Islet precursor cell (in vitro differentiated cells): ENCODE measurements at regions not wholly inside any gene's neighbourhood (a gene's known extent, or its start where the extent isn't known, plus 50 kb on each side); places are given as distances from the start of the nearest gene placed in this dataset.

Experiments used
- DNase-seq: peaks from one replicate; pipeline ENCODE4 v3.0.0-alpha.2; 2018

- DNase-seq = peak; percentile 70
These were observed 294.7 kb downstream of the C7orf25 start for GRCh38 chr7:42617071-42617765.

- no peak for DNase-seq
These were observed 297.2 kb downstream of the C7orf25 start for GRCh38 chr7:42614636-42615035.

- no peak for DNase-seq
These were observed 299.9 kb downstream of the C7orf25 start for GRCh38 chr7:42611961-42612360.

GRCh38 chr7:42611289-42611928 is 300.5 kb downstream of the C7orf25 start:
- DNase-seq = no peak

- DNase-seq = no peak
These were observed 305.5 kb downstream of the C7orf25 start for GRCh38 chr7:42606193-42606905.

GRCh38 chr7:42605406-42606192 is 306.3 kb downstream of the C7orf25 start:
- DNase-seq = no peak

GRCh38 chr7:42603496-42603895 is 308.4 kb downstream of the C7orf25 start:
- DNase-seq = no peak

DNA sequence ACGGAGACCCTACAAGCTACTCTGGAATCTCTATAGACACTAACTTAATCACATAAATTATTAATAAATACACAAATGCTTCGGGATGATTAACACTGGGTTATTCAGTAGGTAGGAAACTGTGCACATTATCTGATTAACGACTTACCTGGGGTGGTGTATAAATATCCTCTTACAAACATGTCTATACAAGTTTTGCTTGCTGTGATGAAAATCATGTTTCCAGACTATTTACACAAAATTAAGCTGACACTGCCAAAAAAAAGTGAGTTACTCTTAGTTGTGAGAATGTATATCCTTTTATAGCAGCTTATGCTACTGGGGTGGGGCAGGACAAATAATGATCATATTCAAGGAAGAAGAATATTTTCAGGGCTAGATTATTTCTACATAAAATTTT is 314.6 kb downstream of the C7orf25 start:
- no peak for DNase-seq

DNA sequence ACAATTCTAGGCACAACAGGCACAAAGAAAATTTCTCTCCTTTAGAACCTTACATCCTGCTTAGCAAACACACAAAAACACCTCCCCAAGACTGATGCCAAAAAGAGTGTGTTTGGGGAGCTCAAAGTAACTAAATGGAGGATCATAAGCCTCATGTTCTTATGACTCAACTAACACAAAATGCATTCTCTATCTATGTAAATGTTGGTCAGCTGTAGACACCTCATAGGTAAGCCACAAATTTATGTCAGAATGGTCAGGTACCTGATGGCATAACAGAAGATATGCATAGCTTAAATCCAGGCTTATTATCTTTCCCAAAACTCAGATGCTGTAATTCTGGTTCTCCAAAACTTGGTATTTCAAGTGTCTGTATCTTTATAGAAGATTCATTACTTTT is 315.1 kb downstream of the C7orf25 start:
- no peak for DNase-seq

DNA sequence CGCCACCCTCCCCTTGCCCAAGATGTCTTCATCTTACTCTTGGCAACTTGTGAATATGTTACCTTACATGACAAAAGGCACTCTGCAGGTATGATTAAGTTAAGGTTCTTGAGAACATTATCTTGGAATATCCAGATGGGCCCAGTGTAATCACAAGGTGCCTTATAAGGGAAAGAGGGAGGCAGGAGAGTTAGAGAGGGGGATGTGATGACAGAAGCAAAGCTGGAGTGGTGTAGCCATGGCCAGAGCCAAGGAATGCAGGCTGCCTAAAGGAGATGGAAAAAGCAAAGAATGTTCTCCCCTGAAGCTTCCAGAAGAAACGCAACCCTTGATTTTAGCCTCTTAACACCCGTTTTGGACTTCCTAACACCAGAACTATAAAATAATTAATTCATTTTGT is 318.0 kb downstream of the C7orf25 start:
- DNase-seq = no peak

DNA sequence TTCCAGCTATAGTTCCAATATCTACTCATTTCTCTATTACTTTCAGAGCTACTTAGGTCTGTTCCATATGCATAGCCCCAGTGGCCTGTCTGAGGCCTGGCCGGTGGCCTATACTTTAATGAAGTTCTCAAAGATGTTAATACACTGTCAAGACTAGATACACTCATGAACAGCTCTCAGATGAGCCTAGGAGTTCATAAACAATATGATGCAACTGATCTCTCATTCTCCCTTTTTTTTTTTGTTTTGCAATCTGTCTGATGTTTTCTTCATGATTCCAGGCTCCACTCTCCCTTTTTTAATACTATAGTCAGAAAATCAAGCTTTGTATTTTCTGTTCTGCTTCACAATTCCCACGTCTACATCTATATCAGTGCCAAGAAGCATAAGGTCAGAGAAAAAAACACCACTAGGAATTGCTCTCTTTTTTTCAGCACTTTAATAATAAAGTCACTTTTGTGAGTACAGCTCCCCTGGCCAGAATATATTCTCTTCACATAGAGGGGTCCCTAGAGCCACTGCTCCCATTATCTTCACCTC is 321.0 kb downstream of the C7orf25 start:
- DNase-seq = no peak

GRCh38 chr7:42588876-42589275 is 323.0 kb downstream of the C7orf25 start:
- DNase-seq = no peak

GRCh38 chr7:42587806-42588205 is 324.1 kb downstream of the C7orf25 start:
- no peak for DNase-seq

- no peak for DNase-seq
These were observed 331.8 kb downstream of the C7orf25 start for GRCh38 chr7:42580061-42580460.

GRCh38 chr7:42575171-42575570 is 336.7 kb downstream of the C7orf25 start:
- DNase-seq = no peak

DNA sequence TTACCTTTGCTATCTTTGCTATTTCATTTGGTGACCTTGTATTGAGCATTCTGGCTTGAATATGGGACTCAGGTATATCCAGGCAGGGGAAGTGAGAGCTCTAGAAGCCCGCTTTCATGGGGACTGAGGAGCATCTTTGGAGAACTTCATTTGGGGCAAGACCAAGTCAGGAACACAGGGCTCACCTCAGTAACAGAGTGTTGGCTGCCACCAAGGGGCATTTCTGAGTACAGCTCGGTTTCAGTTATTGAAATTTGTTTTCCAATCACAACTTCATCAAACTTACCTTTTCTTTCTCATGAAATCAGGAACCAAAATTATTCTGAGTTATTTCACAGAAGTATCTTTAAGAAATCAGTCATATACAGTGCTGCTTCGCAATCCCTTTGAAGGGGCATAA is 337.2 kb downstream of the C7orf25 start:
- no peak for DNase-seq

DNA sequence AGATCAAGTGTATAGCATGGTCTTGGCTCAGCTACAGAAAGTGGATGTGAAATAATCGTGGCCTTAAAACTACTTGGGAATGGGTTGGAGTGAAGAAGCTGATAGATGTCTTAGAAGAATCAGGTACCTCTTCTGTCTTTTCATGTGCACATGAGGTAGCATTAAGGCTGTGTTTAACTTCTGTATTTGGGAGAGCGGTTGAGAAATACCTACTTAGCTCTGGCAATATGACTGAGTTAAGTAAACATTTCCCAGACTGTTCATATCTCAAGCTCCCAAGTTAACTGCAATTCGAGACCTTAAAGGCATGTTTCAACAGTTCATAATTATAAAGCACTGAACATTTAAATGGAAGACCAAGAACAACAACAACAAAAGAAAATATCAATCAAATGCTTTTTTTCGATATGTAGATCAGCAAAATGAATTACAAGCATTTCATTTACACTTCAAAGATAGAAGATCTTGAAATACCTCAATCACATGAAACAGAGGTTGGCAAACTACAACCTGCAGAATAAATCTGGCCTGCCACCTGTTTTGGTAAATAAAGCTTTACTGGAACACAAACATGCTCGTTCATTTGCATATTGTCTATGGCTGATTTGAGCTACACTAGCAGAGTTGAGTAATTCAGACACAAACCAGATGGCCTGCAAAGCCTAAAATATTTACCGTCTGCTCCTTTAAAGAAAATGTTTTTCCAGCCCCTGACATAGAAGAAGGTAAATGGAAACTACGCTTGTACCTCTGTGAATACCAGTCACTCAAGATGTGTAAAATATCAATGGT is 337.1 kb upstream of the GLI3 start:
- no peak for DNase-seq

DNA sequence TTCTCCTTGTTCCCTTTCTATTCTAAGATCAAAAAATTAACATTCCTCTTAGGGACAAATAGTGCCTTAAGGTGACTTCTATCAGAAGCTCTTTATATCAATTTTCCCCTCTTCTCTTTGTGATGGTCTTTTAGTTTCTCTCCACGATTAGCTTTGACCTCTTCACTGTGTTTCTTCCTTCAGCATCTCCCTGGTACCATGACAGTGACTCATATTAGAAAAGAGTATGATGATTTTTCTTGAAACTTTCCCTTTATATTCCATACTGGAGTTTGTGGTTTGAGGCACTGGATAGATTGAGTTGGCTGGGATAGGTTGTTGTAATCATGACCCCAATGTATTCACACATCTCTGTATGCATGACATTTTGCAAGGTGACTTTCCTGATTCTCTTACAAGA is 335.6 kb upstream of the GLI3 start:
- DNase-seq = no peak

DNA sequence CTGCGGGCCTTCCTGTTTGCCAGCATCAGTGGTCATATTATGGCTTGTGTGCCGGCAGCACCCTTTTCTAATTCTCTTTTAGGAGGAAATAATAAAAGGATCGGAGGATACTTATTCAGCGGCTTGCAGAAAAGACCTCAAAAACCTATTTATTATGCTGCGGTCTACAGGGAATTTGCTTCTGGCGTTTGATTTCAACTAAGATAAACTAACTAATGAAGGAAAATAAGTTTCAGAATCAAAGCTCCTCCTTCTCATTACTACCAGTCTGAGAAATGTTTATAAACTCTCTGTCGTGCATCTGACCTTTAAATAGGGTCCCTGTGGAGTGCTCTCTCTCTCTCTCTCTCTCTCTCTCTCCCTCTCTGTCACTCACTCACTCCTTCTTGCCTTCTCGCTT is 335.0 kb upstream of the GLI3 start:
- DNase-seq = no peak

- no peak for DNase-seq
These were observed 333.9 kb upstream of the GLI3 start for GRCh38 chr7:42570944-42571343.

- DNase-seq = no peak
These were observed 330.0 kb upstream of the GLI3 start for GRCh38 chr7:42567051-42567450.

- no peak for DNase-seq
These were observed 324.8 kb upstream of the GLI3 start for GRCh38 chr7:42561797-42562196.
